HPDE6-E6E7 (cell line): ENCODE measurements at regions not wholly inside any gene's neighbourhood (a gene's known extent, or its start where the extent isn't known, plus 50 kb on each side); places are given as distances from the start of the nearest gene placed in this dataset.

Source experiments
- DNase-seq: peaks from one replicate; pipeline ENCODE4 v3.0.0; 2011; ENCODE audit warnings: missing footprints; ENCODE audit errors: extremely low spot score

- no peak for DNase-seq
Measured at GRCh38 chr4:24244663-24245490, 339.5 kb downstream of the DHX15 start.

- no peak for DNase-seq
Measured at GRCh38 chr4:24243641-24244040, 340.7 kb downstream of the DHX15 start.

GRCh38 chr4:24241511-24241910 lies 342.8 kb downstream of the DHX15 start:
- DNase-seq, result no peak

- no peak for DNase-seq
Measured at GRCh38 chr4:24240655-24241054, 343.7 kb downstream of the DHX15 start.

- DNase-seq, result no peak
Measured at GRCh38 chr4:24237709-24238108, 346.6 kb downstream of the DHX15 start.

GRCh38 chr4:24236532-24236931 lies 346.7 kb upstream of the PPARGC1A start:
- DNase-seq, result no peak

DNA sequence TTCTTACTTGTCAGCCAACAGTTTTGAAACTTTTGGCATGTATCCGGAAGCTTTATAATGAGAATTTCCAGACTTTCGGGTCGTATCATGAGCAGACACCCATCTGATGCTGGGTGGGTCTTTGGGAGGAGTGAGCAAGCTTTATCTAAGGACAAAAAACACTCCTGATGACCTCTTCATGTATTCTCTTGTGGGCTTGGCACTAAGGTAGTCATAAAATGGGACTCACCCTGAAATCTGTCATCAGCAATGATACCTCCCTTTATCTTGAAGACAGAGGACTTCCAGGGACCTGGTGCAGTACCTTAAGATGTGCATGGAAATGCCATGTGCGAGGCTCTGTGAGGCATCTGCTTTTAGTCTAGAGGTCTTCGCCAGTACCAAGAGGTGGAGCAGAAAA lies 346.3 kb upstream of the PPARGC1A start:
- no peak for DNase-seq

GRCh38 chr4:24235618-24236017 lies 345.8 kb upstream of the PPARGC1A start:
- no peak for DNase-seq

- DNase-seq, result no peak
Measured at GRCh38 chr4:24234288-24234848, 344.5 kb upstream of the PPARGC1A start.

- no peak for DNase-seq
Measured at GRCh38 chr4:24230955-24231354, 341.1 kb upstream of the PPARGC1A start.

- no peak for DNase-seq
Measured at GRCh38 chr4:24229978-24230377, 340.1 kb upstream of the PPARGC1A start.

DNA sequence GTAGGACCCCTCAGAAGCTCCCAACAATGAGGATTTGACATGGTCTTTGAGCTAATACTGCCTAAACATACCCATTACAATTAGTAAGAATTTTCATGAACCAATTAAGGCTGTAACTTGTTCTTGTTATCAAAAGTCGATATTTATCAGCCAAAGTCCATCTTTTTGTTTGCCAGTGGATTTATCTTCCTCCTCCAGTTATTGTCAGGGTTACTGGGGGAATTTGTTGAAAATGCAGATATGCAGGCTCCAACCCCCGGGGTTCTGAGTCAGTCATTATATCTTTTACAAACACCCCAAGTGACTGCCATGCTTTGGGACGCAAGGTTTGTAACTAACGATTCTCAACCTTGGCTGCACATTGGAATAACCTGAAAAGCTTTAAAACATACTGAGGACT lies 338.8 kb upstream of the PPARGC1A start:
- no peak for DNase-seq

DNA sequence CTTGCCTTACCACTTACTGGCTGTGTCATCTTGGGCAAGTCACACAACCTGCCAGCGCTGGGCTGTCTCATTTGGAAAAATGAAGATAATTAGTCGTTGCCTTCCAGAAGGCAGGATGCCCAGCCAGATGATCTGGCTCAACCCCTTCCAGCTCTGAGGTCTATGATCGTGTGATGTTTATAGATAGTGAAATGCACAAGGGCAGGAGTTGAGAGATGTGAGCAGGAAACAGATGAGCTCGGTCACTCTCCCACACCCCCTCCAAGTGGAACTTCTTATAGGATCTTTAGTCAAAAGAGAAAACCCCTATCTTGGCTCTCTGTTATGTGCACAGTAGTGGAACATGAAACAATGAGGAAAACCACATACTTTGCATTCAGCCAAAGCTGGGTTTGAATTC lies 336.8 kb upstream of the PPARGC1A start:
- DNase-seq, result no peak

- no peak for DNase-seq
Measured at GRCh38 chr4:24226023-24226422, 336.2 kb upstream of the PPARGC1A start.

DNA sequence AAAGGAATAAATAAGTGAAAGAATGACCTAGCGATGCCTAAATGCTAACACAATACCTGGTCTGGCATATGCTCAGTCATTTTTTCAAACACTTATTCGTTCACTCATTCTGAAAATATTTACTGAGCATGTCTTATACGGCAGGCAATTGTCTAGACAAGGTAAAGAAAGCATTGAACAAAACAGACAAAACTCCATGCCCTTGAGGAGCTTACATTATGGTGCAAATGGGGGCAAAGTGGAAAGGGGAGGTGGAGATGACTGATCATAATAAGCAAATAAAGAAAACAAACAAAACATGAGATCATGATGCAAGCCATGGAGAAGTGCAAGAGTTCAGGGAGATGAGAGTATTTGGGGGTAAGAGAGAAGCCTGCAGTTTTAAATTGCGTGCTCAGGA lies 334.6 kb upstream of the PPARGC1A start:
- DNase-seq, result no peak

DNA sequence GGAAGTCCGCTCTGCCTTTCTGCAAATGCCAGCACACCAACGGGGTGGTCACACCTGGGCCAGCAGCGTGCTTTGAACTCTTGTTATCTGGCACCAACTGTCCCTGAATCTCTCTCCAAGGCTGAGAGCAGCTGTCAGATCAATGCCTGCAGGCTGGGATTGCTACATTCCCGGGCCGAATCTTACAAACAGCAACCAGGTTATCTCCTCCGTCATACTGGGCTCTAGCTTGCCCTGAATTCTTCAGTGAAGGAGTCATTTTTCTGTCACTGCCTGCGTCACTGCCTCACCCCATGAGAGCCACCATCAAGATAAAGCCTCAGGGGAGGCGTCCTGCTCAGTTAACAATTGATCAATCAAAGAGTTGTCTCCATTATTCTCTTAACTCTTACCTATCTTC lies 329.4 kb upstream of the PPARGC1A start:
- DNase-seq, result no peak

- no peak for DNase-seq
Measured at GRCh38 chr4:24218566-24218965, 328.7 kb upstream of the PPARGC1A start.

DNA sequence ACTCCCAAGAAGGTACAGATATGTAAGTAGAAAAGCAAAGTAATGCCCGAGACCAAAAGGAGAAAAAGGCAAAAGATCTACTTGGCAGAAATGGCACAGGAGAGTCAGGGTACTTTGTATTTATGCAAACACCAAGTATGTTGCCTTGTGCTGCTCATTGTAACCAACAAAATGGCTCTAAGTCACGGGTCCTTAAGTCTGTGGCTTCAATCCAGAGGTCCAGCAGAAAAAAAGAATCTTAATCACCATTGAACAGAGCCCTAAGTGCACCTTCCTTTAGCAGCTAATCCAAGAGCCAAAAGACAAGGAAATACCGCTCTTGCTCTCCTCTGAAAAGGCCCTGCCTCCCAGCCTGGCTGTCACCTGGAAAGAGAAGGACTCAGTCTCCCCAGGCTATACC lies 324.9 kb upstream of the PPARGC1A start:
- DNase-seq, result no peak

DNA sequence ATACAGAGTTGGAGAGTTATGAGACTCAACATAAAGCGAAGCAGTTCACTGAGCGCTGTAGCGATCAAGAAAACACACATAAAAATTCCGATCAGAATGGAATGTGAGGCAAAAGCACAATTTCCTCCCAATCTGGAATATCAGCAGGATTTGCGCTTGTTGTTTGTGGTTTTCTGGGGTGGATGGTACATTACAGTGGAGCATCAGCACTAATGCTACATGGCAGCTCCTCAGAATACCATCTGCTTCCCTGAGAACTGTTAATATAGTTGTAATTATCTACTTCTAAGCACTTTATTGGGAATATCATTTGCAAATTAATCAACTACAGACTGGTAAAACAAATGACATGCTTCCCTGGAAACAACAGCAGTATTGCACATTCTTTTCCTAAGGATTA lies 324.1 kb upstream of the PPARGC1A start:
- DNase-seq, result no peak

- DNase-seq, result no peak
Measured at GRCh38 chr4:24212642-24213041, 322.8 kb upstream of the PPARGC1A start.

GRCh38 chr4:24211856-24212255 lies 322.0 kb upstream of the PPARGC1A start:
- DNase-seq, result no peak

- no peak for DNase-seq
Measured at GRCh38 chr4:24210332-24210902, 320.6 kb upstream of the PPARGC1A start.

DNA sequence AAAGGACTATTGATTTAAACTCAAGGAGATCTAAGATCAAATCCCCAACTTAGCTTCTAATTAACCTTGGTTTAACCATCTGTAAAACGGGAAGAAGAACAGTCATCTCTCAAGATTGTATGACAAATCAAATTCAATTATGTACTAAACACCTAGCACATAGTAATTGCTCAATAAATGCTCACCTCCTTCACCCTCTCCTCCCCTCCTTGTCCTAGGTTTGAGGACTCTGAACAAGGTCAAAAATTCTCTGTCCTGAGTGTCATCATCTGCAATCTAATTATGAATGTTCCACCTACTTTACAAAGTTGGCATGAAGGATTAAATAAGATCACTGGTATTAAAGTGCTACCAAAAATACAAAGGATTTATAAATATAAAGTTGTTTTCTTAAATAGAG lies 320.1 kb upstream of the PPARGC1A start:
- DNase-seq, result no peak
